CD14-positive monocyte (primary cell): ENCODE measurements at regions not wholly inside any gene's neighbourhood (a gene's known extent, or its start where the extent isn't known, plus 50 kb on each side); places are given as distances from the start of the nearest gene placed in this dataset.

Source experiments
- DNase-seq, 3 donors: peaks; one replicate each; pipeline ENCODE4 v3.0.0-alpha.2; 2011 to 2022
- H2AFZ ChIP-seq: 2 replicates; pipeline ENCODE4 v1.6.0; 2012; ENCODE audit warnings: mild to moderate bottlenecking, low read depth, low read length, inconsistent platforms; ENCODE audit not compliant: insufficient read depth, poor library complexity, severe bottlenecking
- H3K27ac ChIP-seq, 2 donors: 1 replicate in 1 of 2; 2 replicates in 1 of 2; pipeline ENCODE4 v1.5.1; 2012 to 2013; ENCODE audit warnings: low read length in 2 of 2, control low read depth in 1 of 2, inconsistent platforms in 1 of 2, low read depth in 1 of 2, mild to moderate bottlenecking in 1 of 2
- H3K27me3 ChIP-seq, 2 donors: one replicate each; pipeline versions ENCODE4 v1.6.0 to v1.6.1; 2011 to 2013; ENCODE audit warnings: low read length in 2 of 2; ENCODE audit not compliant: control insufficient read depth in 2 of 2, insufficient read depth in 2 of 2
- H3K36me3 ChIP-seq, 2 donors: replicated peaks in 1 of 2; 1 replicate in 1 of 2; 2 replicates in 1 of 2; pipeline versions ENCODE4 v1.5.1 to v1.6.1; 2012 to 2013; ENCODE audit warnings: low read length in 2 of 2, control low read depth in 1 of 2, inconsistent platforms in 1 of 2, mild to moderate bottlenecking in 1 of 2; ENCODE audit not compliant: insufficient read depth in 2 of 2, control insufficient read depth in 1 of 2
- H3K4me1 ChIP-seq, 2 donors: 1 replicate in 1 of 2; 2 replicates in 1 of 2; pipeline versions ENCODE4 v1.5.1 to v1.6.1; 2012 to 2013; ENCODE audit warnings: low read length in 2 of 2, control low read depth in 1 of 2, inconsistent platforms in 1 of 2, mild to moderate bottlenecking in 1 of 2, moderate library complexity in 1 of 2; ENCODE audit not compliant: insufficient read depth in 2 of 2, control insufficient read depth in 1 of 2
- H3K4me2 ChIP-seq: replicated peaks from 2 replicates; pipeline ENCODE3; 2012; ENCODE audit warnings: low read length, moderate library complexity, mild to moderate bottlenecking; ENCODE audit not compliant: poor library complexity, severe bottlenecking; ENCODE audit errors: extremely low read depth
- H3K4me3 ChIP-seq, 3 experiments: fragments of 200-600 bp in 1 of 3; sonication (generic) in 1 of 3; replicated peaks in 1 of 3; 1 replicate in 2 of 3; 2 replicates in 1 of 3; pipeline ENCODE4 v1.5.1; 2011 to 2013; ENCODE audit warnings: low read length in 3 of 3, mild to moderate bottlenecking in 3 of 3, control low read depth in 2 of 3, low read depth in 2 of 3, inconsistent platforms in 1 of 3, moderate library complexity in 1 of 3
- H3K79me2 ChIP-seq: 2 replicates; pipeline ENCODE4 v1.6.0; 2012; ENCODE audit warnings: mild to moderate bottlenecking, control low read depth, inconsistent platforms, low read length, moderate library complexity; ENCODE audit not compliant: insufficient read depth
- H3K9ac ChIP-seq: 2 replicates; pipeline ENCODE4 v1.6.0; 2017; ENCODE audit warnings: low read length, mild to moderate bottlenecking; ENCODE audit not compliant: insufficient read depth, poor library complexity, severe bottlenecking
- H3K9me3 ChIP-seq, 2 donors: replicated peaks in 1 of 2; 1 replicate in 1 of 2; 2 replicates in 1 of 2; pipeline versions ENCODE4 v1.5.1 to v1.6.1; 2012 to 2013; ENCODE audit warnings: low read length in 2 of 2, control low read depth in 1 of 2; ENCODE audit not compliant: control insufficient read depth in 1 of 2, insufficient read depth in 1 of 2
- H4K20me1 ChIP-seq: 2 replicates; pipeline ENCODE4 v1.6.0; 2012; ENCODE audit warnings: mild to moderate bottlenecking, low read length, control low read depth, moderate library complexity; ENCODE audit not compliant: insufficient read depth
- H3K27ac Mint-ChIP-seq, 7 donors: one replicate each; pipeline ENCODE4 v1.8.0; 2020; ENCODE audit warnings: mild to moderate bottlenecking in 7 of 7, mixed read lengths in 7 of 7, moderate library complexity in 6 of 7, inconsistent platforms in 2 of 7
- H3K27me3 Mint-ChIP-seq, 3 donors: one replicate each; pipeline ENCODE4 v1.8.0; 2021 to 2022; ENCODE audit warnings: low read depth in 3 of 3, mild to moderate bottlenecking in 3 of 3, mixed read lengths in 3 of 3, moderate library complexity in 3 of 3, inconsistent platforms in 1 of 3
- H3K36me3 Mint-ChIP-seq, 2 donors: one replicate each; pipeline ENCODE4 v1.8.0; 2020; ENCODE audit warnings: mixed read lengths in 2 of 2, inconsistent platforms in 1 of 2, mild to moderate bottlenecking in 1 of 2
- H3K4me1 Mint-ChIP-seq: one replicate; pipeline ENCODE4 v1.8.0; 2020; ENCODE audit warnings: mild to moderate bottlenecking, mixed read lengths
- H3K4me3 Mint-ChIP-seq, 2 donors: one replicate each; pipeline ENCODE4 v1.8.0; 2020; ENCODE audit warnings: mild to moderate bottlenecking in 2 of 2, mixed read lengths in 2 of 2, moderate library complexity in 1 of 2
- H3K9me3 Mint-ChIP-seq, 7 donors: one replicate each; pipeline ENCODE4 v1.8.0; 2020 to 2022; ENCODE audit warnings: mixed read lengths in 7 of 7, mild to moderate bottlenecking in 6 of 7, moderate library complexity in 6 of 7, inconsistent platforms in 2 of 7
- WGBS: methylation state at CpG from one replicate; pipeline ENCODE4 v1.1.5; 2013; ENCODE audit warnings: missing lambda C conversion rate; ENCODE audit not compliant: insufficient coverage; 5-methylcytosine and 5-hydroxymethylcytosine counted together
- intact Hi-C, 2 donors: fragments of 100-400 bp; cut with micrococcal nuclease; formaldehyde crosslinking; loops; one replicate each; pipeline versions ENCODE4 v1.15.0 to v1.15.1; 2023
- TF ChIP-seq, protein P1 (sequence below): fragments of 200-600 bp; IDR thresholded peaks from one replicate; pipeline ENCODE4 v1.8.0; 2022; ENCODE audit warnings: antibody characterized with exemption, mild to moderate bottlenecking

DNA sequence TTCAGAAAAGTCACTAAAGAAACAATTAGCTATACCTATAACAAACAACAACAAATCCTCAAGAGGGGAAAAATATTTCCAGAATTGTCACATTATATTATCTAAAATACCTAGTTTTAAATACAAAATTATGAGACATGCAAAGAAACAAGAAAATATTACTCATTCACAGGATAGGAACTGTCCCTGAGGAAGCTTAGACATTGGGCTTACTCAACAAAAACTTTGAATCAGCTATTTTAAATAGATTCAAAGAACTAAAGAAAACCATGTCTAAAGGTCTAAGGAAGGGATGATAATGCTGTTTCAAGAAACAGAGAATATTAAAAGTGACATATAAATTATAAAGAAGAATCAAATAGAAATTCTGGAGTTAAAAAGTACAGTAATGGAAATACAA is 131.9 kb upstream of the ZNF516 start:
- Mint-ChIP-seq H3K4me1 (peaks cover 1% of the 10 kb centered on the region), H3K27me3 (peaks cover 0 to 3% (median 1%) of the 10 kb centered on the region in 3 donors), H3K36me3 (no peaks in the 10 kb centered on the region), H3K27ac (no peak overlapping the region), H3K4me3 (no peak overlapping the region), H3K9me3 (peaks cover 0 to 8% (median 0%) of the 10 kb centered on the region in 7 donors)
- H3K36me3 ChIP-seq, result no peaks in the 10 kb centered on the region
- H3K9me3 ChIP-seq, result no peaks in the 10 kb centered on the region
- intact Hi-C loops, result no loop called here
- H4K20me1 ChIP-seq, result no peaks in the 10 kb centered on the region
- H3K4me1 ChIP-seq, result peaks cover under 1 to 1% of the 10 kb centered on the region in 2 donors
- H3K4me3 ChIP-seq, result no peak overlapping the region
- H3K9ac ChIP-seq, result no peak overlapping the region
- H2AFZ ChIP-seq, result no peak overlapping the region
- no peak overlapping the region for H3K27ac ChIP-seq
- DNase-seq, result no peak
- no peaks in the 10 kb centered on the region for H3K27me3 ChIP-seq
- H3K4me2 ChIP-seq, result no peak overlapping the region
- H3K79me2 ChIP-seq, result no peaks in the 10 kb centered on the region
- TF ChIP-seq, protein P1, sequence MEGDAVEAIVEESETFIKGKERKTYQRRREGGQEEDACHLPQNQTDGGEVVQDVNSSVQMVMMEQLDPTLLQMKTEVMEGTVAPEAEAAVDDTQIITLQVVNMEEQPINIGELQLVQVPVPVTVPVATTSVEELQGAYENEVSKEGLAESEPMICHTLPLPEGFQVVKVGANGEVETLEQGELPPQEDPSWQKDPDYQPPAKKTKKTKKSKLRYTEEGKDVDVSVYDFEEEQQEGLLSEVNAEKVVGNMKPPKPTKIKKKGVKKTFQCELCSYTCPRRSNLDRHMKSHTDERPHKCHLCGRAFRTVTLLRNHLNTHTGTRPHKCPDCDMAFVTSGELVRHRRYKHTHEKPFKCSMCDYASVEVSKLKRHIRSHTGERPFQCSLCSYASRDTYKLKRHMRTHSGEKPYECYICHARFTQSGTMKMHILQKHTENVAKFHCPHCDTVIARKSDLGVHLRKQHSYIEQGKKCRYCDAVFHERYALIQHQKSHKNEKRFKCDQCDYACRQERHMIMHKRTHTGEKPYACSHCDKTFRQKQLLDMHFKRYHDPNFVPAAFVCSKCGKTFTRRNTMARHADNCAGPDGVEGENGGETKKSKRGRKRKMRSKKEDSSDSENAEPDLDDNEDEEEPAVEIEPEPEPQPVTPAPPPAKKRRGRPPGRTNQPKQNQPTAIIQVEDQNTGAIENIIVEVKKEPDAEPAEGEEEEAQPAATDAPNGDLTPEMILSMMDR, result no peak

DNA sequence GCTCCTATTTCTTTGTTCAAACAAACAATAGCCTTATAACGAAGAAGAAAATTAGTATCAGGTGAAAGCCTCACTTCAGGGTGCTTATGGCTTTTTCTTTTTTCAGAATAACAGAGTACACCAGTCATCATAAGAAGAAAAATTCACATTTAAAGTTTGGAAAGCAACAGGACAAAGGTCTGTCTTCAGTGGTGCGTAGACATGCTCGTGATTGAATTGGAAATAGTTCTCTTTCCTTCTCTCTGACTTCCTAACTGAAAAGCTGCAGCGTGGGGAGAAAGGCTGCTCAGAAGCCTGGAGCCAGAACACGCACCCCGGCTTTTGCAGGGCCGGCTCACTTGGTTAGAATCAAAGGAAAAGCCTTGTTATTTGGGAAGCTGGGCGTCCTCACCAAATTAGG is 127.6 kb upstream of the ZNF516 start:
- Histone ChIP-seq H3K27me3 (no peaks in the 10 kb centered on the region), H4K20me1 (no peaks in the 10 kb centered on the region), H2AFZ (no peak overlapping the region), H3K9ac (no peak overlapping the region), H3K4me3 (no peak overlapping the region), H3K9me3 (no peaks in the 10 kb centered on the region), H3K36me3 (no peaks in the 10 kb centered on the region), H3K4me1 (peaks cover 36 to 37% of the 10 kb centered on the region in 2 donors), H3K4me2 (no peak overlapping the region), H3K79me2 (no peaks in the 10 kb centered on the region), H3K27ac (no peak overlapping the region)
- Mint-ChIP-seq H3K27ac (no peak overlapping the region), H3K36me3 (no peaks in the 10 kb centered on the region), H3K4me1 (peaks cover 35% of the 10 kb centered on the region), H3K9me3 (peaks cover 0 to 3% (median 0%) of the 10 kb centered on the region in 7 donors), H3K27me3 (peaks cover 0 to 1% (median 1%) of the 10 kb centered on the region in 3 donors), H3K4me3 (no peak overlapping the region)
- DNase-seq, result no peak
- WGBS, result 100% methylated on average over 4 of the region's 8 CpGs
- TF ChIP-seq, protein P1, result no peak
- intact Hi-C loops, result loop anchor here (5.0 kb wide), 3 partner anchors 95 to 225 kb away; no protein-coding TSS in a partner anchor
